SK-N-SH (cell line): ENCODE measurements at regions not wholly inside any gene's neighbourhood (a gene's known extent, or its start where the extent isn't known, plus 50 kb on each side); places are given as distances from the start of the nearest gene placed in this dataset.
"Not testable (repeated sequence)": the region's sequence is repeated elsewhere in the genome, so short reads cannot be mapped to it uniquely, and the experiment has no call there.

ENCODE experiments used
- CTCF ChIA-PET: fragments of 300-600, 350-600 bp; formaldehyde crosslinking; extraction: SDS; loops from one replicate; lab custom pipeline; 2021; lab: Yijun Ruan, JAX
- POLR2A ChIA-PET: fragments of 350-600 bp; sonication (Branson Sonifier 250); formaldehyde crosslinking; extraction: SDS; loops from one replicate; lab custom pipeline; 2020; ENCODE audit warnings: antibody characterized with exemption, inconsistent platforms; lab: Yijun Ruan, JAX
- DNase-seq: peaks from one replicate; pipeline ENCODE4 v3.0.0; 2012
- H2AFZ ChIP-seq: fragments of 200-600 bp; sonication (generic); 2 replicates; pipeline ENCODE4 v1.8.1; 2016; ENCODE audit warnings: antibody characterized with exemption, mild to moderate bottlenecking, low read depth
- H3F3A ChIP-seq: fragments of 200-600 bp; sonication (generic); replicated peaks from 2 replicates; pipeline ENCODE3; 2016; ENCODE audit warnings: antibody characterized with exemption, mild to moderate bottlenecking; ENCODE audit not compliant: insufficient read depth
- H3K27ac ChIP-seq, 2 experiments: fragments of 200-500 bp in 1 of 2; fragments of 200-600 bp in 1 of 2; sonication (Bioruptor generic) in 1 of 2; sonication (generic), shearing (Covaris generic) in 1 of 2; 2 replicates each; pipeline versions ENCODE4 v1.5.1 to v1.6.1; 2014 to 2016; ENCODE audit warnings: low read depth in 2 of 2, inconsistent platforms in 1 of 2, low read length in 1 of 2, mild to moderate bottlenecking in 1 of 2, mixed read lengths in 1 of 2
- H3K27me3 ChIP-seq: fragments of 200-600 bp; sonication (generic), shearing (Covaris generic); 2 replicates; pipeline ENCODE4 v1.6.1; 2016; ENCODE audit warnings: mixed run types; ENCODE audit not compliant: insufficient read depth
- H3K36me3 ChIP-seq, 2 experiments: fragments of 200-500 bp in 1 of 2; fragments of 200-600 bp in 1 of 2; sonication (Bioruptor generic) in 1 of 2; sonication (generic) in 1 of 2; replicated peaks in 1 of 2; 2 replicates each; pipeline versions ENCODE3 to v1.5.1; 2014 to 2016; ENCODE audit warnings: low read length in 1 of 2, mild to moderate bottlenecking in 1 of 2; ENCODE audit not compliant: insufficient read depth in 2 of 2, control insufficient read depth in 1 of 2
- H3K4me1 ChIP-seq, 2 experiments: fragments of 200-500 bp in 1 of 2; fragments of 200-600 bp in 1 of 2; sonication (Bioruptor generic) in 1 of 2; sonication (generic), shearing (Covaris generic) in 1 of 2; 2 replicates each; pipeline versions ENCODE4 v1.5.1 to v1.6.1; 2014 to 2016; ENCODE audit warnings: low read depth in 1 of 2, low read length in 1 of 2, mixed run types in 1 of 2; ENCODE audit not compliant: insufficient read depth in 2 of 2, control insufficient read depth in 1 of 2
- H3K4me2 ChIP-seq: fragments of 200-600 bp; sonication (generic), shearing (Covaris generic); 2 replicates; pipeline ENCODE4 v1.6.1; 2017; ENCODE audit warnings: mixed run types
- H3K4me3 ChIP-seq, 2 experiments: fragments of 200-500 bp in 1 of 2; fragments of 200-600 bp in 1 of 2; sonication (Bioruptor generic) in 1 of 2; sonication (generic), shearing (Covaris generic) in 1 of 2; 2 replicates each; pipeline versions ENCODE4 v1.5.1 to v1.8.1; 2014 to 2016; ENCODE audit warnings: low read depth in 2 of 2, inconsistent platforms in 1 of 2, low read length in 1 of 2, mild to moderate bottlenecking in 1 of 2, mixed read lengths in 1 of 2, moderate library complexity in 1 of 2
- H3K79me2 ChIP-seq: fragments of 200-600 bp; sonication (generic); 2 replicates; pipeline ENCODE4 v1.8.1; 2017; ENCODE audit warnings: mild to moderate bottlenecking; ENCODE audit not compliant: insufficient read depth
- H3K9ac ChIP-seq: fragments of 200-600 bp; sonication (generic); 2 replicates; pipeline ENCODE4 v1.6.1; 2017; ENCODE audit warnings: mixed run types
- H3K9me2 ChIP-seq: fragments of 200-600 bp; sonication (generic); 2 replicates; pipeline ENCODE4 v1.6.1; 2017; ENCODE audit warnings: mixed run types
- H3K9me3 ChIP-seq: fragments of 200-600 bp; sonication (generic); 2 replicates; pipeline ENCODE4 v1.6.1; 2017; ENCODE audit warnings: mixed run types, mild to moderate bottlenecking, moderate library complexity
- H4K20me1 ChIP-seq: fragments of 200-600 bp; sonication (generic); 2 replicates; pipeline ENCODE4 v1.6.1; 2017; ENCODE audit warnings: mild to moderate bottlenecking, mixed run types; ENCODE audit not compliant: insufficient read depth
- CHD2 ChIP-seq: fragments of 150-350 bp; IDR thresholded peaks from 2 replicates; pipeline ENCODE4 v1.6.1; 2018; ENCODE audit warnings: low read length; ENCODE audit not compliant: partially characterized antibody
- ELF1 ChIP-seq: IDR thresholded peaks from 2 replicates; pipeline ENCODE4 v1.4.0; 2012
- EP300 ChIP-seq, 2 experiments: IDR thresholded peaks; 2 replicates each; pipeline versions ENCODE4 v1.4.0 to v1.6.1; 2012; ENCODE audit warnings: borderline replicate concordance in 1 of 2, low read depth in 1 of 2, low read length in 1 of 2
- FOSL2 ChIP-seq: IDR thresholded peaks from 2 replicates; pipeline ENCODE4 v1.4.0; 2012; ENCODE audit warnings: low read depth, mild to moderate bottlenecking, moderate library complexity, borderline replicate concordance
- FOXJ3 ChIP-seq: sonication (generic); formaldehyde crosslinking; IDR thresholded peaks from 2 replicates; pipeline ENCODE4 v1.5.1; 2020; ENCODE audit warnings: mild to moderate bottlenecking, missing genetic modification reagents
- GABPA ChIP-seq: IDR thresholded peaks from 2 replicates; pipeline ENCODE4 v1.4.0; 2012; ENCODE audit warnings: low read depth, mild to moderate bottlenecking
- IRF3 ChIP-seq: fragments of 150-350 bp; IDR thresholded peaks from 2 replicates; pipeline ENCODE4 v1.6.1; 2016; ENCODE audit warnings: mild to moderate bottlenecking, low read depth, low read length
- JUND ChIP-seq: IDR thresholded peaks from 2 replicates; pipeline ENCODE4 v1.4.0; 2012
- MXI1 ChIP-seq: IDR thresholded peaks from 2 replicates; pipeline ENCODE4 v1.6.1; 2012; ENCODE audit warnings: mild to moderate bottlenecking, low read depth, low read length, improper control_type of control experiment
- NFIC ChIP-seq: IDR thresholded peaks from 2 replicates; pipeline ENCODE4 v1.4.0; 2012; ENCODE audit warnings: borderline replicate concordance
- NRF1 ChIP-seq: IDR thresholded peaks from 2 replicates; pipeline ENCODE4 v1.6.1; 2012; ENCODE audit warnings: low read depth, mild to moderate bottlenecking, low read length
- POLR2AphosphoS5 ChIP-seq: IDR thresholded peaks from 2 replicates; pipeline ENCODE4 v1.6.1; 2012; ENCODE audit warnings: low read depth, low read length
- RCOR1 ChIP-seq: fragments of 150-350 bp; IDR thresholded peaks from 2 replicates; pipeline ENCODE4 v1.6.1; 2017; ENCODE audit warnings: antibody characterized with exemption, low read length
- TEAD4 ChIP-seq: IDR thresholded peaks from 2 replicates; pipeline ENCODE4 v1.4.0; 2012; ENCODE audit warnings: mild to moderate bottlenecking, borderline replicate concordance; ENCODE audit not compliant: insufficient read depth
- USF1 ChIP-seq: IDR thresholded peaks from 2 replicates; pipeline ENCODE4 v1.4.0; 2012; ENCODE audit warnings: low read depth, borderline replicate concordance
- YY1 ChIP-seq: IDR thresholded peaks from 2 replicates; pipeline ENCODE4 v1.4.0; 2012; ENCODE audit warnings: low read depth, mild to moderate bottlenecking
- WGBS: methylation state at CpG from one replicate; pipeline ENCODE4 v1.1.6; 2017; ENCODE audit warnings: low lambda C conversion rate; 5-methylcytosine and 5-hydroxymethylcytosine counted together
- TF ChIP-seq, protein P1 (sequence below): IDR thresholded peaks from 2 replicates; pipeline ENCODE4; 2012
- TF ChIP-seq, protein P2 (sequence below): fragments of 150-350 bp; IDR thresholded peaks from 2 replicates; pipeline ENCODE4 v1.6.1; 2017; ENCODE audit warnings: antibody characterized with exemption, low read length, low read depth, borderline replicate concordance
- TF ChIP-seq, protein P3 (sequence below): fragments of 200-600 bp; sonication (generic); IDR thresholded peaks from 2 replicates; pipeline ENCODE4 v1.6.1; 2017; ENCODE audit warnings: antibody characterized with exemption, mild to moderate bottlenecking, moderate library complexity

- Histone ChIP-seq H3K36me3 (no peaks in the 10 kb centered on the region), H3K27ac (no peak overlapping the region)
- WGBS: 23% methylated on average over 6 of the region's 10 CpGs
- TF ChIP-seq, protein P1, sequence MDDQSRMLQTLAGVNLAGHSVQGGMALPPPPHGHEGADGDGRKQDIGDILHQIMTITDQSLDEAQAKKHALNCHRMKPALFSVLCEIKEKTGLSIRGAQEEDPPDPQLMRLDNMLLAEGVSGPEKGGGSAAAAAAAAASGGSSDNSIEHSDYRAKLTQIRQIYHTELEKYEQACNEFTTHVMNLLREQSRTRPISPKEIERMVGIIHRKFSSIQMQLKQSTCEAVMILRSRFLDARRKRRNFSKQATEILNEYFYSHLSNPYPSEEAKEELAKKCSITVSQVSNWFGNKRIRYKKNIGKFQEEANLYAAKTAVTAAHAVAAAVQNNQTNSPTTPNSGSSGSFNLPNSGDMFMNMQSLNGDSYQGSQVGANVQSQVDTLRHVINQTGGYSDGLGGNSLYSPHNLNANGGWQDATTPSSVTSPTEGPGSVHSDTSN: no peak
- TF ChIP-seq POLR2AphosphoS5: no peak
- no peak for TF ChIP-seq FOXJ3 (CRISPR knock-in tag)
- no peak for TF ChIP-seq IRF3
- no peak for TF ChIP-seq CHD2
- TF ChIP-seq FOSL2: no peak
- no peak for TF ChIP-seq NFIC
- no peak for TF ChIP-seq EP300 (IDR thresholded peaks at IDR 0.05; ENCODE audit: borderline replicate concordance in 1 of 2, low read depth in 1 of 2, low read length in 1 of 2)
- no peak for TF ChIP-seq JUND
- no peak for TF ChIP-seq RCOR1
- TF ChIP-seq, protein P2, sequence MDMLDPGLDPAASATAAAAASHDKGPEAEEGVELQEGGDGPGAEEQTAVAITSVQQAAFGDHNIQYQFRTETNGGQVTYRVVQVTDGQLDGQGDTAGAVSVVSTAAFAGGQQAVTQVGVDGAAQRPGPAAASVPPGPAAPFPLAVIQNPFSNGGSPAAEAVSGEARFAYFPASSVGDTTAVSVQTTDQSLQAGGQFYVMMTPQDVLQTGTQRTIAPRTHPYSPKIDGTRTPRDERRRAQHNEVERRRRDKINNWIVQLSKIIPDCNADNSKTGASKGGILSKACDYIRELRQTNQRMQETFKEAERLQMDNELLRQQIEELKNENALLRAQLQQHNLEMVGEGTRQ: no peak
- TF ChIP-seq TEAD4: no peak
- TF ChIP-seq YY1: no peak
- TF ChIP-seq NRF1: no peak
- TF ChIP-seq USF1: no peak
- no peak for TF ChIP-seq GABPA
- no peak for TF ChIP-seq ELF1
- no peak for TF ChIP-seq MXI1
- TF ChIP-seq, protein P3, sequence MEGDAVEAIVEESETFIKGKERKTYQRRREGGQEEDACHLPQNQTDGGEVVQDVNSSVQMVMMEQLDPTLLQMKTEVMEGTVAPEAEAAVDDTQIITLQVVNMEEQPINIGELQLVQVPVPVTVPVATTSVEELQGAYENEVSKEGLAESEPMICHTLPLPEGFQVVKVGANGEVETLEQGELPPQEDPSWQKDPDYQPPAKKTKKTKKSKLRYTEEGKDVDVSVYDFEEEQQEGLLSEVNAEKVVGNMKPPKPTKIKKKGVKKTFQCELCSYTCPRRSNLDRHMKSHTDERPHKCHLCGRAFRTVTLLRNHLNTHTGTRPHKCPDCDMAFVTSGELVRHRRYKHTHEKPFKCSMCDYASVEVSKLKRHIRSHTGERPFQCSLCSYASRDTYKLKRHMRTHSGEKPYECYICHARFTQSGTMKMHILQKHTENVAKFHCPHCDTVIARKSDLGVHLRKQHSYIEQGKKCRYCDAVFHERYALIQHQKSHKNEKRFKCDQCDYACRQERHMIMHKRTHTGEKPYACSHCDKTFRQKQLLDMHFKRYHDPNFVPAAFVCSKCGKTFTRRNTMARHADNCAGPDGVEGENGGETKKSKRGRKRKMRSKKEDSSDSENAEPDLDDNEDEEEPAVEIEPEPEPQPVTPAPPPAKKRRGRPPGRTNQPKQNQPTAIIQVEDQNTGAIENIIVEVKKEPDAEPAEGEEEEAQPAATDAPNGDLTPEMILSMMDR: no peak
- TF ChIP-seq, all 33 proteins: peak for 0
- H3F3A ChIP-seq: no peaks in the 10 kb centered on the region
- H4K20me1 ChIP-seq: no peaks in the 10 kb centered on the region
- H3K79me2 ChIP-seq: no peaks in the 10 kb centered on the region
- no peaks in the 10 kb centered on the region for H3K9me3 ChIP-seq
- H3K9me2 ChIP-seq: no peaks in the 10 kb centered on the region
- no peaks in the 10 kb centered on the region for H3K4me1 ChIP-seq
- peaks cover 19% of the 10 kb centered on the region; the same call in 1 of the 2 replicates for H3K27me3 ChIP-seq
- no peak for DNase-seq
- POLR2A ChIA-PET: no interaction called here
- CTCF ChIA-PET: interaction anchor here (1.3 kb wide), 1 partner anchor 63 kb away, joined by 3 read pairs; no protein-coding TSS in a partner anchor
- H3K4me3 ChIP-seq: no peak overlapping the region
- H3K4me2 ChIP-seq: no peak overlapping the region
- no peak overlapping the region for H2AFZ ChIP-seq
- no peak overlapping the region for H3K9ac ChIP-seq
These were observed 90.3 kb upstream of the CD82 start for GRCh38 chr11:44475114-44475686.

DNA sequence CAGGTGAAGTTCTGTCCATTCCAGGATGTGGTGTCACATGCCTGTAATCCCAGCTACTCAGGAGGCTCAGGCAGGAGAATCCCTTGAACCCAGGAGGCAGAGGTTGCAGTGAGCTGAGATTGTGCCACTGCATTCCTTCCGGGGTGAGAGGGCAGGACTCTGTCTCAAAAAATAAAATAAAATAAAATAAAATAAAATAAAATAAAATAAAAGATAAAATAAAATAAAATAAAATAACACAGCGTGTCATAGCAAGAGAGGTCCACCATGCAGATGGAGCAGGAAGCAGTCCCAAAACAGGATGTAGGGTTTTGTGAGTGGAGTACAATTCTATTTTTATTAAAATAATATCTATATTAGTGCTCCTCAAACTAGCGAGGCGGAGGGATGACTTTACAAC, 83.1 kb upstream of the CD82 start:
- H3F3A ChIP-seq, H3K79me2 ChIP-seq, POLR2A ChIA-PET, H3K27ac ChIP-seq, H3K4me2 ChIP-seq, H3K9me2 ChIP-seq, H3K36me3 ChIP-seq, DNase-seq, H3K9me3 ChIP-seq, H3K27me3 ChIP-seq, H3K9ac ChIP-seq, H3K4me1 ChIP-seq, H2AFZ ChIP-seq, H3K4me3 ChIP-seq, H4K20me1 ChIP-seq: not testable (repeated sequence)
- CTCF ChIA-PET: interaction anchor here (0.5 kb wide), 1 partner anchor 48 kb away, joined by 3 read pairs; no protein-coding TSS in a partner anchor
- WGBS: 67% methylated on average over 4 of the region's 4 CpGs
